Nephron progenitor cell (in vitro differentiated cells): ENCODE measurements at regions not wholly inside any gene's neighbourhood (a gene's known extent, or its start where the extent isn't known, plus 50 kb on each side); places are given as distances from the start of the nearest gene placed in this dataset.

Experiments
- DNase-seq: peaks from one replicate; pipeline ENCODE4 v3.0.0; 2021
- H3K27ac Mint-ChIP-seq: 2 replicates; pipeline ENCODE4 v1.8.0; 2021; ENCODE audit warnings: mild to moderate bottlenecking, moderate library complexity, mixed read lengths
- H3K27me3 Mint-ChIP-seq: 2 replicates; pipeline ENCODE4 v1.8.0; 2021; ENCODE audit warnings: mild to moderate bottlenecking, low read depth, mixed read lengths; ENCODE audit not compliant: poor library complexity
- H3K36me3 Mint-ChIP-seq: 2 replicates; pipeline ENCODE4 v1.8.0; 2021; ENCODE audit warnings: low read depth, mixed read lengths
- H3K4me1 Mint-ChIP-seq: 2 replicates; pipeline ENCODE4 v1.8.0; 2021; ENCODE audit warnings: mixed read lengths
- H3K4me3 Mint-ChIP-seq: 2 replicates; pipeline ENCODE4 v1.8.0; 2021; ENCODE audit warnings: mild to moderate bottlenecking, moderate library complexity, mixed read lengths
- H3K9me3 Mint-ChIP-seq: 2 replicates; pipeline ENCODE4 v1.8.0; 2021; ENCODE audit warnings: mild to moderate bottlenecking, moderate library complexity, mixed read lengths
- CTCF ChIP-seq: fragments of 200-600 bp; sonication (generic); IDR thresholded peaks from 2 replicates; pipeline ENCODE4 v1.5.0; 2021; ENCODE audit warnings: antibody characterized with exemption

GRCh38 chr6:56005426-56005825, 130.0 kb upstream of the BMP5 start:
- Mint-ChIP-seq H3K27ac (no peak overlapping the region), H3K36me3 (no peaks in the 10 kb centered on the region), H3K9me3 (no peaks in the 10 kb centered on the region), H3K4me1 (no peaks in the 10 kb centered on the region), H3K27me3 (no peaks in the 10 kb centered on the region), H3K4me3 (no peak overlapping the region)
- TF ChIP-seq CTCF, result no peak
- DNase-seq, result no peak

- Mint-ChIP-seq H3K27me3 (no peaks in the 10 kb centered on the region), H3K4me1 (no peaks in the 10 kb centered on the region), H3K36me3 (no peaks in the 10 kb centered on the region), H3K4me3 (no peak overlapping the region), H3K9me3 (no peaks in the 10 kb centered on the region), H3K27ac (no peak overlapping the region)
- no peak for DNase-seq
- no peak for TF ChIP-seq CTCF
Measured at GRCh38 chr6:56004426-56004825, 129.0 kb upstream of the BMP5 start.

GRCh38 chr6:56003616-56004015, 128.2 kb upstream of the BMP5 start:
- H3K4me3 Mint-ChIP-seq, result no peak overlapping the region
- no peak overlapping the region for H3K27ac Mint-ChIP-seq
- no peaks in the 10 kb centered on the region for H3K36me3 Mint-ChIP-seq
- no peak for DNase-seq
- H3K27me3 Mint-ChIP-seq, result peaks cover under 1% of the 10 kb centered on the region
- TF ChIP-seq CTCF, result no peak
- H3K9me3 Mint-ChIP-seq, result no peaks in the 10 kb centered on the region
- no peaks in the 10 kb centered on the region for H3K4me1 Mint-ChIP-seq

GRCh38 chr6:56002336-56002735, 126.9 kb upstream of the BMP5 start:
- no peaks in the 10 kb centered on the region for H3K9me3 Mint-ChIP-seq
- H3K27ac Mint-ChIP-seq, result no peak overlapping the region
- no peaks in the 10 kb centered on the region for H3K36me3 Mint-ChIP-seq
- H3K4me3 Mint-ChIP-seq, result no peak overlapping the region
- TF ChIP-seq CTCF, result no peak
- peaks cover 2% of the 10 kb centered on the region for H3K27me3 Mint-ChIP-seq
- DNase-seq, result no peak
- no peaks in the 10 kb centered on the region for H3K4me1 Mint-ChIP-seq

- no peak for TF ChIP-seq CTCF
- peaks cover 14% of the 10 kb centered on the region for H3K9me3 Mint-ChIP-seq
- no peak overlapping the region for H3K4me3 Mint-ChIP-seq
- DNase-seq, result no peak
- H3K27ac Mint-ChIP-seq, result no peak overlapping the region
- no peaks in the 10 kb centered on the region for H3K36me3 Mint-ChIP-seq
- no peaks in the 10 kb centered on the region for H3K4me1 Mint-ChIP-seq
- peaks cover 2% of the 10 kb centered on the region for H3K27me3 Mint-ChIP-seq
Measured at GRCh38 chr6:55998576-55998975, 123.2 kb upstream of the BMP5 start.

GRCh38 chr6:55997223-55997874, 122.0 kb upstream of the BMP5 start:
- H3K27ac Mint-ChIP-seq, result no peak overlapping the region
- H3K9me3 Mint-ChIP-seq, result peaks cover 24% of the 10 kb centered on the region
- H3K27me3 Mint-ChIP-seq, result peaks cover 2% of the 10 kb centered on the region
- H3K4me1 Mint-ChIP-seq, result no peaks in the 10 kb centered on the region
- TF ChIP-seq CTCF, result no peak
- H3K4me3 Mint-ChIP-seq, result no peak overlapping the region
- no peak for DNase-seq
- peaks cover 3% of the 10 kb centered on the region for H3K36me3 Mint-ChIP-seq
